GM19438 (cell line): ENCODE measurements at regions not wholly inside any gene's neighbourhood (a gene's known extent, or its start where the extent isn't known, plus 50 kb on each side); places are given as distances from the start of the nearest gene placed in this dataset.

Experiments used
- ATAC-seq: cut with Tn5 transposase; IDR thresholded peaks from one replicate; pipeline ENCODE4 v1.9.1; 2021; ENCODE audit warnings: low read depth; ENCODE audit not compliant: unreplicated experiment

- no peak for ATAC-seq
Observed at GRCh38 chr10:128364631-128365030, 238.4 kb upstream of the MKI67 start.

DNA sequence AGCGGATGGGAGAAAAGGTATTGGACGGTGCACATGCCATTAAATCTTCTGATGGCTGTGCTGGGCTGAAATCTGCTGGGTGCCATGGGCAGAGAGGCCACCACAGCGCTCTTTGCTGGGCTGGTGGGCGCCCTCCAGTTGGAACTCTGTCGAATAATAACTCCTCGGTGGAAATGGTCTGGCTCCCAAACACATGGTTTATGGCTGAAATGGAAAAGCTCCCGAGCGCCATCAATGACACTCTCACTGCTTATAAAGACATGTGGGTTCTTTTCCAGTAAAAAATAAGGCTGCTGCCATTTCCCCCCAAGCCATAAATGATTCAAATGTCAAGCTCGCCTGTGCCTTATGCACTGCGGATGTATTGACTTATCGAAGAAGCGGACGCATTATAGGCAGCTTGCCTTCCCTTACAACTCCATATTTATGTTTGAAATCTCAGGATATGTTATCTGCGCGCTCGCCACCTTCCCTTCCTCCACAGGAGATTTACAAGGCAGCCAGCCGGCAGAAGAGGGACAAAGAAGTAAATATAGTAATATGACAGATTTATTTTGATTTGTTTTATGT is 239.0 kb upstream of the MKI67 start:
- no peak for ATAC-seq

- no peak for ATAC-seq
Observed at GRCh38 chr10:128367807-128368206, 241.6 kb upstream of the MKI67 start.

DNA sequence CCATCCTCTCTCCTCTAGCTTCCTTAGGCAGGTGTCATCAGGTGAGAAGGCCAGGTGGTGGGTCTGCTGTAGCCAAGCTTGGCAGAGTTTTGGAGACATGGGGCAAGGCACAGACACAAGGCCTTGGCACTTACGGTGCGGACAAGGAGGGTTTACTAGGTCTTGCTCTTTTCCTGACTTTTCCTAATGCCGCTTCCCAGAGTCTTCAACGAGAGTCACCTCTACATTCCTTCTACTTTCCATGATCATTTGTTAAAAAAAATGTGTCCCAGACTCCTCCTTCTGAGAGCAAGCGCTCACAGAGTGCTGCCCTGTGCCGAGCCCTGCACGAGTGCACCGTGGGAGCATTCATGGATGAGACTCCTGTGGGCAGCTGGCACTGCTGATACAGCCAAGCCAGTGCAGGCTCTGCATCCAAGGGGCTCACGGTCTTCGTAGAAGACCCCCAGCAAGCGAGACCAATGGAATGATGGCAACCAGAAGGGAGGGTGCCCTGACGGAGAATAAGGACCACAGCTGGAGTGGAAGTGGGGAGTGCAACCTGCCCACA is 243.0 kb upstream of the MKI67 start:
- no peak for ATAC-seq

GRCh38 chr10:128373071-128373749 is 247.0 kb upstream of the MKI67 start:
- peak; percentile 97 for ATAC-seq

GRCh38 chr10:128373831-128374230 is 247.6 kb upstream of the MKI67 start:
- no peak for ATAC-seq

DNA sequence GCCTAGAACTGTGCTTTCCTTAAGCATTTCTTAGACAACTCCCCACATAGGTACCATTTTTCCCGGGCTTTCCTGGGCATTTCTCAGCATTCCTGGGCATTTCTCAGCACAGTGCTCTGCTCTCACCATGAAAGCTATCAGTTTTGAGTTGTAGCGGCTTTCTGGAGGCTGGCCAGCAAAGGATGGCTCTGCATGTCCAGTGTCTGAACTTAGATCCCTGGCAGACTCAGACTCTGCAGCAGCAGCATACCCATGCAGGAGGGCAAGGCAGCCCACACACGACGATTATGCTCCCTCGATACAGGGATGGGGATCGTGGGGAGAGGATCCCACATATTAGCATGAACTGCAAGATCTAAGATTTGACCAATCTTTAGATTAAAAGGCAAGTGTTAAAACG is 248.9 kb upstream of the MKI67 start:
- no peak for ATAC-seq

GRCh38 chr10:128377364-128377987 is 251.3 kb upstream of the MKI67 start:
- ATAC-seq = no peak

DNA sequence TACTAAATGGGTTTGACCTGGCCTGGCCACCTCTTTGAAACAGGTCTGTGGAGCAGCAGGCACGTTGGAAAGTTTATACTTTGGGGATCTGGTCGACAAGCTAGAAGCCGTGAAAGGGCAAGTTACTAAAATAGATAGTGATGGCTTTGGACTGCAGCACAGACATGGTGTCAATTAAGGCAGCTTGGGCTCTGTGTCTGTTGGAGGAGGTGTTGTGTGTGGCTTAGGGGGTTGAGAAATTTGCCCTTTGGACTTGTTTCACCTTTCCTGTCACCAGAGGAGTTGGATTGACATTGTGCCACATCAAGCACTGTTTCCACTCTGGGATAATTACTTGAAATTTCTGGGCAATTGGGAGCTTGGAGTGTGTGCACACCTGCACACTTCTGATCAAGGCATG is 251.8 kb upstream of the MKI67 start:
- ATAC-seq = no peak

- ATAC-seq = no peak
Observed at GRCh38 chr10:128380946-128381345, 254.7 kb upstream of the MKI67 start.

GRCh38 chr10:128382225-128382624 is 256.0 kb upstream of the MKI67 start:
- no peak for ATAC-seq

- ATAC-seq = no peak
Observed at GRCh38 chr10:128384831-128385230, 258.6 kb upstream of the MKI67 start.

GRCh38 chr10:128386231-128386630 is 260.0 kb upstream of the MKI67 start:
- no peak for ATAC-seq

DNA sequence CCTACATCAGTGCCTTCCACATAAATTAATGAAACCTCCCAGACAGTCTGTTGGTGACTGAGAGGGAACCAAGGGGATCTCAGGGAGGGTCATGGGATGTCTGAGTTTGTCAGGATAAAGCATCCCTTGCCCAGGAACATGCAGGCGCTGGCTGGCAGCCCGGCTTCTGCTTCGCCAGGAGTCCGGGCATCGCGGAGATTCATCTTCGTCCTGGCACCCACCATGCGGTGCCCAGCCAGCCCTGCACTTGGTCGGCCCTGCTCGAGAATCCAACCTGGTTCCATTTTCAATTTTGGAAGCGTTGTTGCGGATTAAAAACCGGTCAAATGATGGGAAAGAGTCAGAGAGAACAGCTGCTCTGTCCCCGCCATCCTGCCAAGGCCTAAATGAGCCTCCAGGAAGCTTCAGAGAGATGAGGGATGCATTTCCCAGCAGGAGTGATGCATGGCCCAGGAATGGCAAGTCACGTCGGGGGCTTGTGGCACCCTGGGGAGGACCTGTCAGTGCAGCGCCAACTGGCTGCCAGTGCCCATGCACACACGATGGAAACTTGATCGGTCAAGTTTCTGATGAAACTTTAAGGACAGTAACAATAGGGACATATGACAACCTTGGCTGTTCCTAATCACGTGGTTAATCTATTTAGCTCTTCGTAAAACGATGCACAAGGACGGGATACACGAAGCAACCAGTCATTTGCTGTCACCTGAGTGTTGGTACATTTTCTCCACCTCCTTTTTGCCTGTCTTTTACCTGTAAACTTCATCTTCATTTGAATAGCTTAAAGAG is 260.8 kb upstream of the MKI67 start:
- ATAC-seq = no peak

DNA sequence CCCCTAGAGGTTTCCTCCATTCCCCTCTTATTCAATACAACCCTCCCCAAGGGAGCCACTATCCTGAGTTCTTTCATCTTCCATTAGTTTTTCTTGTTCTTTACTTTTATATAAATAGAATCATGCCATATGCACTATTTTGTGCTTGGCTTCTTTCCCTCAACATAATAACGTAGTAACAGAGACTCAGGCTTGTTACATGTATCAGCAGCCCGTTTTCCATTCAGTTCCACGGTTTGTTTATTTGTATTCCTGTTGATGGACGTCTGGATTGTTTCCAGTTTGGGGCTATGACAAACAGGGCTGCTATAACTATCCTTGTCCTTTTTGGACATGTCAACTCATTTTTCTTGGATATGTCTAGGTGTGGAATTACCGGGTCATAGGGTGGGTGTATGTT is 264.4 kb upstream of the MKI67 start:
- ATAC-seq = no peak

- ATAC-seq = no peak
Observed at GRCh38 chr10:128393546-128393945, 267.3 kb upstream of the MKI67 start.

- ATAC-seq = no peak
Observed at GRCh38 chr10:128398118-128398517, 271.9 kb upstream of the MKI67 start.

DNA sequence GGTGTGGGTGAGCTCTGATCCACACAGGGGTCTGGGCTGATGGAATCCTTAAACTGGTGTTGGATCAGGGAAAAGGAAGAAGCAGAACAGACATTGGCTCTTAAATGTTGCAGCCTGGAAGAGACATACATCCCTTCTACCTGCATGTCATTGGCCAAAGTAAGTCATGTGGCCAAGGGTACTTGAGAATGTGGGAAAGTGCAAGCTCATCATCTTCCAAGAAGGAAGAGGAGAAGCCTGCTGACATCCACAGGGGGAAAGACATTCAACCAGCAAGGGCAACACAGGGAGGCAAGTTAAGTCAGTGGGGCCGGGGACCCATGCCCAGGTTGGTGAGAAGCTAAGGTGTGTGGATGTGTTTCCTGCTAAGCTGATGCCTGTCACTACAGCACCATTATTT is 272.8 kb upstream of the MKI67 start:
- no peak for ATAC-seq

- ATAC-seq = no peak
Observed at GRCh38 chr10:128400564-128400963, 274.3 kb upstream of the MKI67 start.

DNA sequence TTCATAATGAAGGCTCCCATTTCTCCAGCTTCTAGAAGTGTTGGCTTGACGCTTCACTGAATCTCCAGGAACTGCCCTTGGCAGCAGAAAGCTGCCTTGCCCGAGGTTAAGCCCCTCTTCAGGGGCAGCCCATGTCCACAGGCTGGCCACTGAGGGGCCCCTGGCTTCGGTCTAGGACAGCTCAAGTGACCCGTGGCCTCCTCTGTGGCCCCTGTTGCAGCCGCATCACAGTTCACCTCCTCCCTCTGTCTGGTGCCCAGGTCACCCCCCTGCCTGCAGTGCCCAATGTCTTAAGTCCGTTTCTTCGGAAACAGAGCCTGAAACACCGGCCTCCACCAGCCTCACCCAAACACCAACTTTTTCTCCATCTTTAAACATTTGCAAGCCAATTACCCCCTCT is 279.2 kb upstream of the MKI67 start:
- ATAC-seq = no peak

- ATAC-seq = no peak
Observed at GRCh38 chr10:128411643-128412042, 285.4 kb upstream of the MKI67 start.
